ENCODE measurements at regions not wholly inside any gene's neighbourhood (a gene's known extent, or its start where the extent isn't known, plus 50 kb on each side); places are given as distances from the start of the nearest gene placed in this dataset.

- H3K36me3 ChIP-seq (replicated peaks in 1 of 2; ENCODE audit: control insufficient read depth in 1 of 2, insufficient read depth in 2 of 2, low read length in 1 of 2), result peaks cover 0 to 4% of the 10 kb centered on the region in 2 experiments
- POLR2A ChIA-PET, result no interaction called here
- H3K27me3 ChIP-seq (ENCODE audit: insufficient read depth), result no peaks in the 10 kb centered on the region
- no peak overlapping the region for H3K4me3 ChIP-seq (ENCODE audit: low read depth in 2 of 2, low read length in 1 of 2)
- no peaks in the 10 kb centered on the region for H3K79me2 ChIP-seq (ENCODE audit: insufficient read depth)
- CTCF ChIA-PET, result interaction anchor here (0.5 kb wide), 1 partner anchor 75 kb away, joined by 3 read pairs; no protein-coding TSS in a partner anchor
- TF ChIP-seq GABPA (IDR thresholded peaks at IDR 0.05; ENCODE audit: low read depth) (no peak), FOXM1 (IDR thresholded peaks at IDR 0.05; ENCODE audit: low read depth) (no peak), NRF1 (IDR thresholded peaks at IDR 0.05; ENCODE audit: low read depth, low read length) (no peak), YY1 (IDR thresholded peaks at IDR 0.05; ENCODE audit: low read depth) (no peak), RFX5 (IDR thresholded peaks at IDR 0.05; ENCODE audit: low read length) (no peak), PBX3 (IDR thresholded peaks at IDR 0.05) (no peak), SMC3 (IDR thresholded peaks at IDR 0.05; ENCODE audit: low read depth, low read length) (no peak), USF1 (IDR thresholded peaks at IDR 0.05; ENCODE audit: borderline replicate concordance, low read depth) (no peak)
- DNase-seq, result no peak
- H3K9me2 ChIP-seq, result no peaks in the 10 kb centered on the region; the same call in 1 of the 2 replicates
- no peak overlapping the region for H2AFZ ChIP-seq (ENCODE audit: low read depth)
- no peaks in the 10 kb centered on the region; a peak in 1 of 4 replicates for H3K4me1 ChIP-seq (ENCODE audit: control insufficient read depth in 1 of 2, insufficient read depth in 2 of 2, low read depth in 1 of 2, low read length in 1 of 2)
- H3K4me2 ChIP-seq, result no peak overlapping the region
- no peaks in the 10 kb centered on the region for H4K20me1 ChIP-seq (ENCODE audit: insufficient read depth)
- WGBS (ENCODE audit: low lambda C conversion rate), result 55% methylated on average over 2 of the region's 2 CpGs
- no peak overlapping the region for H3K27ac ChIP-seq (ENCODE audit: low read depth in 2 of 2, low read length in 1 of 2)
- no peaks in the 10 kb centered on the region for H3K9me3 ChIP-seq
- no peak overlapping the region for H3K9ac ChIP-seq
- H3F3A ChIP-seq (replicated peaks; ENCODE audit: insufficient read depth), result no peaks in the 10 kb centered on the region
Measured at GRCh38 chr11:92787638-92788037, 181.8 kb upstream of the MTNR1B start.

DNA sequence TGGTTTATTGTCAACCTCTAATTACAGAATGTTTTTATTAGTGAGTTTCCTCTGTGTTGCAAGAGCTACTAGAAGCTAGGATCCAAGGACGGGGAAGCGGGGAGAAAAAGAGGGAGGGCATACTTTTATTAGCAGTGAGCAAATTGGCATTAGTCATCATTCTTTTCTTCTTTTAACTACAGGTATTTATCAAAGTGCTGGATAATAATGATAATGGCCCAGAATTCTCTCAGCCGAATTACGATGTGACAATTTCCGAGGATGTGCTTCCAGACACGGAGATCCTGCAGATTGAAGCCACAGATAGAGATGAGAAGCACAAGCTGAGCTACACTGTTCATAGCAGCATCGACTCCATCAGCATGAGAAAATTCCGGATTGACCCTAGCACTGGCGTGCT lies 179.7 kb upstream of the MTNR1B start:
- Histone ChIP-seq H4K20me1 (ENCODE audit: insufficient read depth) (no peaks in the 10 kb centered on the region), H3K9me2 (no peaks in the 10 kb centered on the region; the same call in 1 of the 2 replicates), H3K9me3 (no peaks in the 10 kb centered on the region), H3K9ac (no peak overlapping the region), H3K27me3 (ENCODE audit: insufficient read depth) (no peaks in the 10 kb centered on the region), H2AFZ (ENCODE audit: low read depth) (no peak overlapping the region), H3K4me2 (no peak overlapping the region), H3K27ac (ENCODE audit: low read depth in 2 of 2, low read length in 1 of 2) (no peak overlapping the region), H3F3A (replicated peaks; ENCODE audit: insufficient read depth) (no peaks in the 10 kb centered on the region), H3K79me2 (ENCODE audit: insufficient read depth) (no peaks in the 10 kb centered on the region), H3K36me3 (replicated peaks in 1 of 2; ENCODE audit: control insufficient read depth in 1 of 2, insufficient read depth in 2 of 2, low read length in 1 of 2) (peaks cover 0 to 4% of the 10 kb centered on the region in 2 experiments), H3K4me3 (ENCODE audit: low read depth in 2 of 2, low read length in 1 of 2) (no peak overlapping the region), H3K4me1 (ENCODE audit: control insufficient read depth in 1 of 2, insufficient read depth in 2 of 2, low read depth in 1 of 2, low read length in 1 of 2) (no peaks in the 10 kb centered on the region; a peak in 1 of 4 replicates)
- CTCF ChIA-PET, result no interaction called here
- 78% methylated on average over 9 of the region's 9 CpGs for WGBS (ENCODE audit: low lambda C conversion rate)
- no peak for DNase-seq
- POLR2A ChIA-PET, result no interaction called here
- TF ChIP-seq NRF1 (IDR thresholded peaks at IDR 0.05; ENCODE audit: low read depth, low read length) (no peak), GATA2 (CRISPR knock-in tag; IDR thresholded peaks at IDR 0.05) (no peak)

- Histone ChIP-seq H3K9ac (no peak overlapping the region), H3K4me1 (ENCODE audit: control insufficient read depth in 1 of 2, insufficient read depth in 2 of 2, low read depth in 1 of 2, low read length in 1 of 2) (no peaks in the 10 kb centered on the region), H3K4me2 (no peak overlapping the region), H2AFZ (ENCODE audit: low read depth) (no peak overlapping the region), H3K79me2 (ENCODE audit: insufficient read depth) (no peaks in the 10 kb centered on the region), H4K20me1 (ENCODE audit: insufficient read depth) (no peaks in the 10 kb centered on the region), H3K4me3 (ENCODE audit: low read depth in 2 of 2, low read length in 1 of 2) (no peak overlapping the region), H3F3A (replicated peaks; ENCODE audit: insufficient read depth) (no peaks in the 10 kb centered on the region), H3K9me3 (no peaks in the 10 kb centered on the region), H3K27ac (ENCODE audit: low read depth in 2 of 2, low read length in 1 of 2) (no peak overlapping the region), H3K36me3 (replicated peaks in 1 of 2; ENCODE audit: control insufficient read depth in 1 of 2, insufficient read depth in 2 of 2, low read length in 1 of 2) (peaks cover 0 to 4% of the 10 kb centered on the region in 2 experiments), H3K9me2 (no peaks in the 10 kb centered on the region; the same call in 1 of the 2 replicates), H3K27me3 (ENCODE audit: insufficient read depth) (no peaks in the 10 kb centered on the region)
- ChIA-PET POLR2A (no interaction called here), CTCF (interaction anchor here (1.7 kb wide), 1 partner anchor 7 kb away, joined by 5 read pairs; no protein-coding TSS in a partner anchor)
- DNase-seq, result no peak
- TF ChIP-seq SIN3A (IDR thresholded peaks at IDR 0.05; ENCODE audit: borderline replicate concordance, low read depth, low read length) (no peak), FOSL2 (IDR thresholded peaks at IDR 0.05; ENCODE audit: borderline replicate concordance, low read depth) (no peak), RAD21 (IDR thresholded peaks at IDR 0.05; ENCODE audit: low read length) (no peak), FOXJ3 (CRISPR knock-in tag; IDR thresholded peaks at IDR 0.05) (no peak), RXRA (IDR thresholded peaks at IDR 0.05; ENCODE audit: borderline replicate concordance, low read depth) (no peak)
- TF ChIP-seq, protein P1, sequence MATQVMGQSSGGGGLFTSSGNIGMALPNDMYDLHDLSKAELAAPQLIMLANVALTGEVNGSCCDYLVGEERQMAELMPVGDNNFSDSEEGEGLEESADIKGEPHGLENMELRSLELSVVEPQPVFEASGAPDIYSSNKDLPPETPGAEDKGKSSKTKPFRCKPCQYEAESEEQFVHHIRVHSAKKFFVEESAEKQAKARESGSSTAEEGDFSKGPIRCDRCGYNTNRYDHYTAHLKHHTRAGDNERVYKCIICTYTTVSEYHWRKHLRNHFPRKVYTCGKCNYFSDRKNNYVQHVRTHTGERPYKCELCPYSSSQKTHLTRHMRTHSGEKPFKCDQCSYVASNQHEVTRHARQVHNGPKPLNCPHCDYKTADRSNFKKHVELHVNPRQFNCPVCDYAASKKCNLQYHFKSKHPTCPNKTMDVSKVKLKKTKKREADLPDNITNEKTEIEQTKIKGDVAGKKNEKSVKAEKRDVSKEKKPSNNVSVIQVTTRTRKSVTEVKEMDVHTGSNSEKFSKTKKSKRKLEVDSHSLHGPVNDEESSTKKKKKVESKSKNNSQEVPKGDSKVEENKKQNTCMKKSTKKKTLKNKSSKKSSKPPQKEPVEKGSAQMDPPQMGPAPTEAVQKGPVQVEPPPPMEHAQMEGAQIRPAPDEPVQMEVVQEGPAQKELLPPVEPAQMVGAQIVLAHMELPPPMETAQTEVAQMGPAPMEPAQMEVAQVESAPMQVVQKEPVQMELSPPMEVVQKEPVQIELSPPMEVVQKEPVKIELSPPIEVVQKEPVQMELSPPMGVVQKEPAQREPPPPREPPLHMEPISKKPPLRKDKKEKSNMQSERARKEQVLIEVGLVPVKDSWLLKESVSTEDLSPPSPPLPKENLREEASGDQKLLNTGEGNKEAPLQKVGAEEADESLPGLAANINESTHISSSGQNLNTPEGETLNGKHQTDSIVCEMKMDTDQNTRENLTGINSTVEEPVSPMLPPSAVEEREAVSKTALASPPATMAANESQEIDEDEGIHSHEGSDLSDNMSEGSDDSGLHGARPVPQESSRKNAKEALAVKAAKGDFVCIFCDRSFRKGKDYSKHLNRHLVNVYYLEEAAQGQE (IDR thresholded peaks at IDR 0.05; ENCODE audit: low read depth, low read length), result no peak
- 25% methylated on average over 1 of the region's 1 CpG for WGBS (ENCODE audit: low lambda C conversion rate)
Measured at GRCh38 chr11:92790366-92790765, 179.1 kb upstream of the MTNR1B start.

All from SK-N-SH (cell line).